ENCODE measurements at regions not wholly inside any gene's neighbourhood (a gene's known extent, or its start where the extent isn't known, plus 50 kb on each side); places are given as distances from the start of the nearest gene placed in this dataset.

GRCh38 chr14:76585616-76586015 lies 175.7 kb upstream of the VASH1 start:
- TF ChIP-seq CTCF (IDR thresholded peaks at IDR 0.05; ENCODE audit: insufficient read depth, low read length) (no peak), POLR2AphosphoS5 (IDR thresholded peaks at IDR 0.05; ENCODE audit: low read depth) (no peak), REST (IDR thresholded peaks at IDR 0.05; ENCODE audit: insufficient replicate concordance, low read depth) (no peak), GABPA (IDR thresholded peaks at IDR 0.05; ENCODE audit: low read depth) (no peak), SPI1 (IDR thresholded peaks at IDR 0.05; ENCODE audit: borderline replicate concordance, low read depth) (no peak)

Measured in HL-60 (cell line).